Thoracic aorta (tissue), 2 donors: ENCODE measurements at regions not wholly inside any gene's neighbourhood (a gene's known extent, or its start where the extent isn't known, plus 50 kb on each side); places are given as distances from the start of the nearest gene placed in this dataset.

Experiments used
- ATAC-seq: fragments of 150-250 bp; one replicate; pipeline ENCODE4 v1.8.0; 2017; ENCODE audit warnings: low read depth; ENCODE audit not compliant: insufficient number of reproducible peaks, low FRiP score
- DNase-seq: peaks from one replicate; pipeline ENCODE4 v3.0.0-alpha.2; 2020; ENCODE audit warnings: low spot score
- H3K27ac ChIP-seq, 2 donors: fragments of 200-600 bp; sonication (generic); 1 replicate in 1 of 2; 2 replicates in 1 of 2; pipeline ENCODE4 v1.5.1; 2016; ENCODE audit warnings: mild to moderate bottlenecking in 2 of 2, moderate library complexity in 2 of 2
- H3K27me3 ChIP-seq: fragments of 200-600 bp; sonication (generic); replicated peaks from 2 replicates; pipeline ENCODE4 v1.6.0; 2016; ENCODE audit warnings: mild to moderate bottlenecking; ENCODE audit not compliant: insufficient read depth
- H3K36me3 ChIP-seq: fragments of 200-600 bp; sonication (generic); one replicate; pipeline ENCODE4 v1.5.1; 2016
- H3K4me1 ChIP-seq, 2 donors: fragments of 200-600 bp; sonication (generic); 1 replicate in 1 of 2; 2 replicates in 1 of 2; pipeline versions ENCODE4 v1.5.1 to v1.6.0; 2016; ENCODE audit warnings: low read depth in 2 of 2, mild to moderate bottlenecking in 1 of 2; ENCODE audit not compliant: control insufficient read depth in 1 of 2
- H3K4me3 ChIP-seq: fragments of 200-600 bp; sonication (generic); 2 replicates; pipeline ENCODE4 v1.5.1; 2016; ENCODE audit warnings: mild to moderate bottlenecking
- H3K9me3 ChIP-seq: fragments of 200-600 bp; sonication (generic); 2 replicates; pipeline ENCODE4 v1.5.1; 2016
- TF ChIP-seq, protein P1 (sequence below): fragments of 200-600 bp; sonication (generic); IDR thresholded peaks from one replicate; pipeline ENCODE4 v1.5.1; 2019; ENCODE audit warnings: antibody characterized with exemption

- Histone ChIP-seq H3K27me3 (no peaks in the 10 kb centered on the region), H3K4me3 (no peak overlapping the region), H3K4me1 (peaks cover 16 to 28% of the 10 kb centered on the region in 2 donors), H3K27ac (peak overlapping the region; percentile 30 to 53), H3K36me3 (no peaks in the 10 kb centered on the region), H3K9me3 (no peaks in the 10 kb centered on the region)
- no peak for ATAC-seq
- TF ChIP-seq, protein P1, sequence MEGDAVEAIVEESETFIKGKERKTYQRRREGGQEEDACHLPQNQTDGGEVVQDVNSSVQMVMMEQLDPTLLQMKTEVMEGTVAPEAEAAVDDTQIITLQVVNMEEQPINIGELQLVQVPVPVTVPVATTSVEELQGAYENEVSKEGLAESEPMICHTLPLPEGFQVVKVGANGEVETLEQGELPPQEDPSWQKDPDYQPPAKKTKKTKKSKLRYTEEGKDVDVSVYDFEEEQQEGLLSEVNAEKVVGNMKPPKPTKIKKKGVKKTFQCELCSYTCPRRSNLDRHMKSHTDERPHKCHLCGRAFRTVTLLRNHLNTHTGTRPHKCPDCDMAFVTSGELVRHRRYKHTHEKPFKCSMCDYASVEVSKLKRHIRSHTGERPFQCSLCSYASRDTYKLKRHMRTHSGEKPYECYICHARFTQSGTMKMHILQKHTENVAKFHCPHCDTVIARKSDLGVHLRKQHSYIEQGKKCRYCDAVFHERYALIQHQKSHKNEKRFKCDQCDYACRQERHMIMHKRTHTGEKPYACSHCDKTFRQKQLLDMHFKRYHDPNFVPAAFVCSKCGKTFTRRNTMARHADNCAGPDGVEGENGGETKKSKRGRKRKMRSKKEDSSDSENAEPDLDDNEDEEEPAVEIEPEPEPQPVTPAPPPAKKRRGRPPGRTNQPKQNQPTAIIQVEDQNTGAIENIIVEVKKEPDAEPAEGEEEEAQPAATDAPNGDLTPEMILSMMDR, result no peak
- DNase-seq, result no peak
Measured at GRCh38 chr11:70000228-70000627, 77.9 kb upstream of the ANO1 start.

DNA sequence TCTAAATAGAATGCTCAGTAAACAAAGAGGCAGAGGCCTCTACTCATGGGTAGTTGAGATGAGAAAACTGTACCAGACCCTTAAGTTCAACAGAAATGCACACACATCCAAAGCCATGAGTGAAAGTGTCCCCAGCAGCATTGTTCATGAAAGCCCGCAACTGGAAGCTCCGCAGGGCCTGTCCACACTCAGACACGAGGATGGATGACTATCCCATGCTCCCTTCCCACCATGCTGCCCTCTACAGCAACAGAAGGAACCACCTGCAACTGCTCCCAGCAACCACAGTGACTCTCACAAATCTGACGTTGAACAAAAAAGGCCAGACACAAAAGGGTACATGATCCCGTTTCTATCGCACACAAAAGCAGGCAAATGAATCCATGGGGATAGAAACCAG lies 76.9 kb upstream of the ANO1 start:
- Histone ChIP-seq H3K36me3 (no peaks in the 10 kb centered on the region), H3K27me3 (no peaks in the 10 kb centered on the region), H3K4me3 (no peak overlapping the region), H3K27ac (peak overlapping the region in 1 of 2 donors; percentile 23), H3K4me1 (peaks cover 17 to 38% of the 10 kb centered on the region in 2 donors), H3K9me3 (no peaks in the 10 kb centered on the region)
- TF ChIP-seq, protein P1, result no peak
- DNase-seq, result no peak
- no peak for ATAC-seq

DNA sequence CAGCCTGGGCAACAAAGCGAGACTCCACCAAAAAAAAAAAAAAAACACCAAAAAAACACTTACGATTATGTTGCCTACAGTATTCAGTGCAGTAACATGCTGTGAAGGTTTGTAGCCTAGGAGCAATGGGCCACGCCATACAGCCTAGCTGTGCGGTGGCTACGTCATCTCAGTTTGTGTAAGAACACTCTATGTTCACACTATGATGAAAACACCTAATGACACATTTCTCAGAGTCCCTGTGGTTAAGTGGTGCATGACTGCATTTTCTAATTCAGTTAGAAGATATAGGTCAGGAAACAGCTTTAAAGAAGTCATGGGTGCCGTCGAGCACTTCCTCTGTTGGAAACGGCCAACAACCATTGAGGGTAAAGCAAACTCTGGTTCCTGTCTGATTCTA lies 75.7 kb upstream of the ANO1 start:
- no peaks in the 10 kb centered on the region for H3K36me3 ChIP-seq
- H3K9me3 ChIP-seq, result no peaks in the 10 kb centered on the region
- peaks cover 17 to 40% of the 10 kb centered on the region in 2 donors for H3K4me1 ChIP-seq
- no peak overlapping the region for H3K27ac ChIP-seq
- H3K4me3 ChIP-seq, result no peak overlapping the region
- TF ChIP-seq, protein P1, result no peak
- DNase-seq (no peak), ATAC-seq (no peak)
- H3K27me3 ChIP-seq, result no peaks in the 10 kb centered on the region

DNA sequence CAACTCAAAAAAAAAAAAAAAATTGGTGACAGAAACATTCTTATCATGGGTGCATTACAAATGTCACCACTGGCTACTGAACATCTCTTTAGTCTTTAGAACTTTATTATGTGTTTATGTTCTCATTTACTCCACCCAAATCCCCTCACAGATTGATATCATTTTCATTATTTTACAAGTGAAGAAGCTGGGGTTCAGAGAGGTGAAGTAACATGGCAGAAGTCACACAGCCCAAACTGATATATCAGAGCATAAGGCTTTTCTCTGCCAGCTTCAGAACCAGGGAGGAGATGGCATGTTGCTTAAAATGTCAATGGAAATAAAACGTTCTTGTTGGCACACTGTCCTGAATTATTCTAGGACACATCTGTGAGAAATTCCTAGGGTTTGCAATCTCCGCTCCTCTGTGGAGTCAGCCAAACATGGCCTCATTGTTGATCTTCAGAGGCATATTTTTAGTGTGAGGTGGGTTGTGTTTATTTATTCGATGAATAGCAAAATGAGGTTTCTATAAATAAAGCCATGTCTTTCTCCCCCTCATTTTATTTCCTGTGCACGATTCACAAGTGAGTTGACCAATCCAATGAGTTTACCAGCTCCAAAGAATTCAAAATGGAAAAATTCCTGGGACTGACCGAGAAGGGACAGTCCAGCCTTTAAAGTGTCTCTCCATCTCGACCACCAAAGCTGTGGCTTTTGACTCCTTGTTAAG lies 72.9 kb upstream of the ANO1 start:
- H3K36me3 ChIP-seq, result no peaks in the 10 kb centered on the region
- DNase-seq (no peak), ATAC-seq (peak; percentile 65)
- TF ChIP-seq, protein P1, result no peak
- H3K4me1 ChIP-seq, result peaks cover 8 to 30% of the 10 kb centered on the region in 2 donors
- no peaks in the 10 kb centered on the region for H3K27me3 ChIP-seq
- peak overlapping the region; percentile 73 to 81 for H3K27ac ChIP-seq
- peak overlapping the region; percentile 35 for H3K4me3 ChIP-seq
- H3K9me3 ChIP-seq, result no peaks in the 10 kb centered on the region

DNA sequence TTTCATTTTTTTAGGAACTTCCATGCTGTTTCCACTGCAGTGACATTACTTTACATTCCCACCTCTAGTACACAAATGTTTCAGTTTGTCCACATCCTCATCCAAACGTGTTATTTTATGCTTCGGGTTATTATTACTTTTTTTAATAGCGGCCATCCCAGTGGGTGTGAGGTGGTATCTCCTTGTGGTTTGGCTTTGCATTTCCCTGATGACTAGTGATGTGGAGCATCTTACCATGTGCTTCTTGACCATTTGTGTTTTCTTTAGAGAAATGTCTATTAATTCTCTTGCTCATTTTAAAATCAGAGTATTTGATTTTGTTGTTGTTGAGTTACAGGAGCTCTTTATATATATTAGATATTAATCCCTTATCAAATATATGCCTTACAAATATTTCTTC lies 70.3 kb upstream of the ANO1 start:
- Histone ChIP-seq H3K4me3 (no peak overlapping the region), H3K36me3 (no peaks in the 10 kb centered on the region), H3K4me1 (peaks cover 7 to 22% of the 10 kb centered on the region in 2 donors), H3K9me3 (no peaks in the 10 kb centered on the region), H3K27ac (peak overlapping the region in 1 of 2 donors; percentile 4), H3K27me3 (no peaks in the 10 kb centered on the region)
- ATAC-seq (no peak), DNase-seq (no peak)
- TF ChIP-seq, protein P1, result no peak
